ENCODE measurements at regions not wholly inside any gene's neighbourhood (a gene's known extent, or its start where the extent isn't known, plus 50 kb on each side); places are given as distances from the start of the nearest gene placed in this dataset.

DNA sequence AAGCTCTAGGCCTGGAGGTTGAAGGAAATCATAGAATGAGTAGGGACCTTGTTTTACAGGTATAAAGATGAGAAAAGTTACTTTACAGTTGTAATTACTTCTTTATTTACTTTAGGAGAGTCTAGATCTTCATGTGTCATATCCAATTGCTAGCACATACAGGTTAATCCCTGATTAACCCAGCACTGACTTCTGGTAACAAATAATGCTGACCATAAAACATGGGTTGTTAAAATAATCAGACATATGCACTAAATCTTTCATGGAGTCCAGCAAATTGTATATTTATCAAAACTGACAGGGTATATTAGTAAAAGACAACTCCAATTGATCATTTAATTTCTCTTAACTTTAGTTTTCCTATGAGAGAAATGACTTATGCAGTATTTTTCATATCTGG lies 245.2 kb downstream of the NFKBIZ start:
- TF ChIP-seq SIN3A (IDR thresholded peaks at IDR 0.05; ENCODE audit: low read depth) (no peak), EGR1 (IDR thresholded peaks at IDR 0.05; ENCODE audit: low read depth) (no peak), CEBPB (IDR thresholded peaks at IDR 0.05; ENCODE audit: low read depth) (no peak), POLR2A (IDR thresholded peaks at IDR 0.05; ENCODE audit: borderline replicate concordance, extremely low read depth, insufficient read depth, insufficient read length) (no peak), EZH2 (IDR thresholded peaks at IDR 0.05) (no peak), JUND (IDR thresholded peaks at IDR 0.05) (no peak), YY1 (IDR thresholded peaks at IDR 0.05; ENCODE audit: extremely low read depth, insufficient replicate concordance, low read depth, low read length) (no peak), SP1 (IDR thresholded peaks at IDR 0.05; ENCODE audit: low read depth) (no peak), SRF (IDR thresholded peaks at IDR 0.05; ENCODE audit: low read depth) (no peak)
- TF ChIP-seq, protein P1, sequence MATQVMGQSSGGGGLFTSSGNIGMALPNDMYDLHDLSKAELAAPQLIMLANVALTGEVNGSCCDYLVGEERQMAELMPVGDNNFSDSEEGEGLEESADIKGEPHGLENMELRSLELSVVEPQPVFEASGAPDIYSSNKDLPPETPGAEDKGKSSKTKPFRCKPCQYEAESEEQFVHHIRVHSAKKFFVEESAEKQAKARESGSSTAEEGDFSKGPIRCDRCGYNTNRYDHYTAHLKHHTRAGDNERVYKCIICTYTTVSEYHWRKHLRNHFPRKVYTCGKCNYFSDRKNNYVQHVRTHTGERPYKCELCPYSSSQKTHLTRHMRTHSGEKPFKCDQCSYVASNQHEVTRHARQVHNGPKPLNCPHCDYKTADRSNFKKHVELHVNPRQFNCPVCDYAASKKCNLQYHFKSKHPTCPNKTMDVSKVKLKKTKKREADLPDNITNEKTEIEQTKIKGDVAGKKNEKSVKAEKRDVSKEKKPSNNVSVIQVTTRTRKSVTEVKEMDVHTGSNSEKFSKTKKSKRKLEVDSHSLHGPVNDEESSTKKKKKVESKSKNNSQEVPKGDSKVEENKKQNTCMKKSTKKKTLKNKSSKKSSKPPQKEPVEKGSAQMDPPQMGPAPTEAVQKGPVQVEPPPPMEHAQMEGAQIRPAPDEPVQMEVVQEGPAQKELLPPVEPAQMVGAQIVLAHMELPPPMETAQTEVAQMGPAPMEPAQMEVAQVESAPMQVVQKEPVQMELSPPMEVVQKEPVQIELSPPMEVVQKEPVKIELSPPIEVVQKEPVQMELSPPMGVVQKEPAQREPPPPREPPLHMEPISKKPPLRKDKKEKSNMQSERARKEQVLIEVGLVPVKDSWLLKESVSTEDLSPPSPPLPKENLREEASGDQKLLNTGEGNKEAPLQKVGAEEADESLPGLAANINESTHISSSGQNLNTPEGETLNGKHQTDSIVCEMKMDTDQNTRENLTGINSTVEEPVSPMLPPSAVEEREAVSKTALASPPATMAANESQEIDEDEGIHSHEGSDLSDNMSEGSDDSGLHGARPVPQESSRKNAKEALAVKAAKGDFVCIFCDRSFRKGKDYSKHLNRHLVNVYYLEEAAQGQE (IDR thresholded peaks at IDR 0.05; ENCODE audit: low read depth), result no peak
- TF ChIP-seq, protein P2, sequence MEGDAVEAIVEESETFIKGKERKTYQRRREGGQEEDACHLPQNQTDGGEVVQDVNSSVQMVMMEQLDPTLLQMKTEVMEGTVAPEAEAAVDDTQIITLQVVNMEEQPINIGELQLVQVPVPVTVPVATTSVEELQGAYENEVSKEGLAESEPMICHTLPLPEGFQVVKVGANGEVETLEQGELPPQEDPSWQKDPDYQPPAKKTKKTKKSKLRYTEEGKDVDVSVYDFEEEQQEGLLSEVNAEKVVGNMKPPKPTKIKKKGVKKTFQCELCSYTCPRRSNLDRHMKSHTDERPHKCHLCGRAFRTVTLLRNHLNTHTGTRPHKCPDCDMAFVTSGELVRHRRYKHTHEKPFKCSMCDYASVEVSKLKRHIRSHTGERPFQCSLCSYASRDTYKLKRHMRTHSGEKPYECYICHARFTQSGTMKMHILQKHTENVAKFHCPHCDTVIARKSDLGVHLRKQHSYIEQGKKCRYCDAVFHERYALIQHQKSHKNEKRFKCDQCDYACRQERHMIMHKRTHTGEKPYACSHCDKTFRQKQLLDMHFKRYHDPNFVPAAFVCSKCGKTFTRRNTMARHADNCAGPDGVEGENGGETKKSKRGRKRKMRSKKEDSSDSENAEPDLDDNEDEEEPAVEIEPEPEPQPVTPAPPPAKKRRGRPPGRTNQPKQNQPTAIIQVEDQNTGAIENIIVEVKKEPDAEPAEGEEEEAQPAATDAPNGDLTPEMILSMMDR (IDR thresholded peaks at IDR 0.05 in 2 of 3, conservative IDR thresholded peaks at IDR 0.05 in 1 of 3; ENCODE audit: borderline replicate concordance in 1 of 3, insufficient read depth in 1 of 3, low read depth in 2 of 3, low read length in 2 of 3), result no peak
- TF ChIP-seq, protein P3, sequence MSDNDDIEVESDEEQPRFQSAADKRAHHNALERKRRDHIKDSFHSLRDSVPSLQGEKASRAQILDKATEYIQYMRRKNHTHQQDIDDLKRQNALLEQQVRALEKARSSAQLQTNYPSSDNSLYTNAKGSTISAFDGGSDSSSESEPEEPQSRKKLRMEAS (IDR thresholded peaks at IDR 0.05), result no peak

Data from HCT116 (cell line).